ENCODE measurements at regions not wholly inside any gene's neighbourhood (a gene's known extent, or its start where the extent isn't known, plus 50 kb on each side); places are given as distances from the start of the nearest gene placed in this dataset.

- no peak for ATAC-seq
- ChIA-PET CTCF (ENCODE audit: low intra/inter-chr PET ratio, low total read pairs) (no interaction called here), POLR2A (interaction anchor here (0.6 kb wide), 1 partner anchor 649 kb away, joined by 3 read pairs; no protein-coding TSS in a partner anchor)
- Histone ChIP-seq H3K4me1 (ENCODE audit: insufficient read depth, low read length) (no peaks in the 10 kb centered on the region), H3K4me3 (replicated peaks in 1 of 3; ENCODE audit: insufficient read depth in 1 of 3, low read depth in 2 of 3, low read length in 3 of 3) (no peak overlapping the region), H3K9ac (ENCODE audit: insufficient read depth, low read depth, low read length) (no peak overlapping the region), H2AFZ (ENCODE audit: low read length) (no peak overlapping the region), H4K20me1 (ENCODE audit: insufficient read depth, low read length) (no peaks in the 10 kb centered on the region), H3K27ac (ENCODE audit: extremely low read length, insufficient read depth, low read length) (no peak overlapping the region), H3K4me2 (ENCODE audit: low read depth, low read length) (no peak overlapping the region), H3K79me2 (ENCODE audit: insufficient read depth, low read length) (no peaks in the 10 kb centered on the region), H3K36me3 (replicated peaks in 1 of 2; ENCODE audit: control insufficient read depth in 1 of 2, insufficient read depth in 2 of 2, low read length in 2 of 2) (no peaks in the 10 kb centered on the region), H3K9me3 (ENCODE audit: low read length) (no peaks in the 10 kb centered on the region), H3K27me3 (ENCODE audit: control insufficient read depth in 1 of 2, insufficient read depth in 2 of 2, low read length in 2 of 2) (no peaks in the 10 kb centered on the region)
- TF ChIP-seq ZHX1 (CRISPR knock-in tag; IDR thresholded peaks at IDR 0.05; ENCODE audit: low read depth) (no peak), SMAD1 (CRISPR knock-in tag; IDR thresholded peaks at IDR 0.05; ENCODE audit: borderline replicate concordance, low read depth) (no peak), ZNF788 (CRISPR knock-in tag; IDR thresholded peaks at IDR 0.05; ENCODE audit: borderline replicate concordance) (no peak), HNF4A (CRISPR knock-in tag; IDR thresholded peaks at IDR 0.05) (no peak), ZC3H4 (CRISPR knock-in tag; IDR thresholded peaks at IDR 0.05; ENCODE audit: borderline replicate concordance) (no peak), FOXO1 (CRISPR knock-in tag; IDR thresholded peaks at IDR 0.05) (no peak), ZNF326 (CRISPR knock-in tag; IDR thresholded peaks at IDR 0.05; ENCODE audit: borderline replicate concordance) (no peak), GMEB2 (CRISPR knock-in tag; IDR thresholded peaks at IDR 0.05; ENCODE audit: low read depth) (no peak), EZH2 (conservative IDR thresholded peaks at IDR 0.05; ENCODE audit: low read depth, low read length) (no peak), SSRP1 (CRISPR knock-in tag; IDR thresholded peaks at IDR 0.05) (no peak), ZFAT (CRISPR knock-in tag; conservative IDR thresholded peaks at IDR 0.05) (no peak), SMARCC2 (IDR thresholded peaks at IDR 0.05) (no peak), KDM5A (IDR thresholded peaks at IDR 0.05; ENCODE audit: borderline replicate concordance, low read length) (no peak), ZNF292 (CRISPR knock-in tag; IDR thresholded peaks at IDR 0.05; ENCODE audit: borderline replicate concordance, low read depth) (no peak), CBFB (CRISPR knock-in tag; IDR thresholded peaks at IDR 0.05) (no peak), DPF2 (CRISPR knock-in tag; IDR thresholded peaks at IDR 0.05; ENCODE audit: borderline replicate concordance, low read depth) (no peak)
- no TSS peak for BruUV-seq (replicated peaks)
- WGBS (ENCODE audit: low lambda C conversion rate): 8% methylated on average over 1 of the region's 1 CpG
- no peak for FAIRE-seq
- in situ Hi-C loops (cut with HindIII; ENCODE audit: extremely low pct_ligation_motif_present, low pct_unique_long_range_greater_than_20kb) (no loop called here), intact Hi-C loops (cut with micrococcal nuclease; ENCODE audit: unreplicated experiment) (no loop called here)
- DNase-seq (ENCODE audit: low spot score): no peak
These were observed 651.6 kb downstream of the PLPP3 start for GRCh38 chr1:55927702-55928290.
